Epithelial cell of esophagus (primary cell): ENCODE measurements at regions not wholly inside any gene's neighbourhood (a gene's known extent, or its start where the extent isn't known, plus 50 kb on each side); places are given as distances from the start of the nearest gene placed in this dataset.
A peak's percentile ranks its signal among the peaks of the same experiment; 100 is the strongest.

Experiments
- DNase-seq: peaks from one replicate; pipeline ENCODE4 v3.0.0; 2010; ENCODE audit warnings: low read depth
- H3K4me3 ChIP-seq: 2 replicates; pipeline ENCODE4 v1.5.1; 2011; ENCODE audit warnings: mild to moderate bottlenecking, low read length, control low read depth
- TF ChIP-seq, protein P1 (sequence below): IDR thresholded peaks from 2 replicates; pipeline ENCODE4 v1.5.1; 2011; ENCODE audit warnings: low read depth, mild to moderate bottlenecking, low read length, control low read depth, inconsistent platforms; ENCODE audit not compliant: insufficient read depth; ENCODE audit errors: missing control alignments

DNA sequence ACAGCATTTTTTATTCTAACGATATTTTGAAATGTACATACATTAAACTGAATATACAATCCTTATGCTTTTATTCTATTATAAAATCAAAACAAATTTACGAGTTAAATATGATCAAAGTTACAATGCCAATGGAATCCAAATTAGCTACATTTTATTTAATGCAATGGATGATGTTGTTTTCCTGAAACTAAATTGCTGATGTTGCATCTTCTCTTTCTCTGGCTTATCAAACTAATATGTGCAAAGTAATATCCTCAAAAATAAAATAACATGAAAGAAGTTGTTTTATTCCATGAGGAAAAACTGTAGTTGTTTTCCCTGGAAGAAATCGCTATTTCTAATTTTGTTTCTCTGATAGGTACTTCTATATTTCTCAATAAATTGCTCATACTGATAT lies 106.8 kb downstream of the ASB9 start:
- TF ChIP-seq, protein P1, sequence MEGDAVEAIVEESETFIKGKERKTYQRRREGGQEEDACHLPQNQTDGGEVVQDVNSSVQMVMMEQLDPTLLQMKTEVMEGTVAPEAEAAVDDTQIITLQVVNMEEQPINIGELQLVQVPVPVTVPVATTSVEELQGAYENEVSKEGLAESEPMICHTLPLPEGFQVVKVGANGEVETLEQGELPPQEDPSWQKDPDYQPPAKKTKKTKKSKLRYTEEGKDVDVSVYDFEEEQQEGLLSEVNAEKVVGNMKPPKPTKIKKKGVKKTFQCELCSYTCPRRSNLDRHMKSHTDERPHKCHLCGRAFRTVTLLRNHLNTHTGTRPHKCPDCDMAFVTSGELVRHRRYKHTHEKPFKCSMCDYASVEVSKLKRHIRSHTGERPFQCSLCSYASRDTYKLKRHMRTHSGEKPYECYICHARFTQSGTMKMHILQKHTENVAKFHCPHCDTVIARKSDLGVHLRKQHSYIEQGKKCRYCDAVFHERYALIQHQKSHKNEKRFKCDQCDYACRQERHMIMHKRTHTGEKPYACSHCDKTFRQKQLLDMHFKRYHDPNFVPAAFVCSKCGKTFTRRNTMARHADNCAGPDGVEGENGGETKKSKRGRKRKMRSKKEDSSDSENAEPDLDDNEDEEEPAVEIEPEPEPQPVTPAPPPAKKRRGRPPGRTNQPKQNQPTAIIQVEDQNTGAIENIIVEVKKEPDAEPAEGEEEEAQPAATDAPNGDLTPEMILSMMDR, result no peak
- DNase-seq, result no peak
- H3K4me3 ChIP-seq, result no peak overlapping the region

DNA sequence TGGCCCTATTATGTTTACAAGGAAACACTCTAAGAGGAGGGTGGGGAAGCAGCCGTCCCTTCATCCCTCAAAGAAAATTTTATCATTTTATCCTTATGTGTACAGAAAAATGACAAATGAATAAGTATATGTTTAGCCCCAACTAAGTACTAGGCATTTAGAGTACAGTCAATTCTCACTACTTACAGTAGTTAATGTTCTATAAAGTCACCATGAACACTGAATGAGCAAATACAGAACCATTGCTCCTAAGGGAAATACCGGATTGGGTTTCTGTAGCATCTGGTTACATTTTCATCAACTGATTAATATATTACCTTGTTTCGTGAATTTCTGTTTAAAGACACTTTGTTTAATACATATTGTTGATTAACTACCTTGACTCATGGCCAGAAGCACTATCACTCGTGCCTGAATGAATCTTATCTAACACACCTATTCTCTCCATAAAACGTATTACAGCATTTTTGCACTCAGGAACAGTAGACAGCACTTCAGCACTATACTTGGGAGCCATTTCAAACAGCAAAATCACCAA lies 109.3 kb downstream of the ASB9 start:
- DNase-seq, result no peak
- H3K4me3 ChIP-seq, result no peak overlapping the region
- TF ChIP-seq, protein P1, result no peak

DNA sequence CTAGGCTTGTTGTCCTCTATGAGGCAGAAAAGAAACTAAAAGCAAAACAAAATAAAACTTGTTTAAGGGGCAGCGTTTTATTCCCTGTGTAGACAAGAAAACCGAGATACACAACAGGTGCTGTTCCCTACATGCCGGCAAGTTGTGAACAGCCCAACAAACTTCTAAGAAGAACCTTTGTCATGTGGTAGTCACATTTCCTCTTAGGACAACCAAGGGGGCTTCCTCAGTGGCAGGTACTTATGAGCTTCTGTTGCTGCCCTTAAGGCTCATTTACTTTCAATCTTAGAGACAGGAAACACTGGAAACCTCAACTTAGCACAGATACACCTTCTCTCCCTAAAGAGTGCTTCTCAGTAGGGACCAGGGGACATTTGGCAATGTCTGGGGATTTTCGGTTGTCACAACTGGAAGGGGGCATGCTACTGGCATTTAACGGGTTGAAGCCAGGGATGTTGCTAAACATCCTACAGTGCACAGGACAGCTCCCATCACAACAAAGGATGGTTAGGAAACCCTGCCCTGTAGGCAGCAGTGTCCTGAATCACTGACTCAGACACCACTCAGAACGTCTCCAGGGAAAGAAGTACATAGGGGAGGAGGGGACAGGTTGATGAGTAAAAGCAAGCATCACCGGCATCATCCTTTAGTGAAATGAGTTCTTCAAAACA lies 111.0 kb downstream of the ASB9 start:
- no peak overlapping the region for H3K4me3 ChIP-seq
- TF ChIP-seq, protein P1, result no peak
- DNase-seq, result peak; percentile 72

DNA sequence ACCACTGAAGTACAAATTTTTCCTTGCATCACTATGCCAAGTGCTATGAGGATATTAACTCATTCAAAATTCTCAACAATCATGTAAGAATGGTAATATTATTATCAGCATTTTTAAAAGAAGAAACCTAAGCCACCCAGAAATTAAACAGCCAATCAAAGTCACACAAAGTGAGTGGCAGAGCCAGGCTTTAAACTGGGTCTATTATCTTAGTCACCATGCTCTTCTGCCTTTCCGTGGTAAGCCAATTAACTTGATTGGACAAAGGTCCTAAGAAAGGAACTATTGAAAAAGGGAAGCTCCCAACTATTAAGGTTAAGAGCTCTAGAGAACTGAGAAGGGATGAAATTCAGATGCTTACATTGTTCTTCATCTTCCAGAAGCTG lies 111.5 kb downstream of the ASB9 start:
- TF ChIP-seq, protein P1, result no peak
- no peak for DNase-seq
- H3K4me3 ChIP-seq, result no peak overlapping the region

DNA sequence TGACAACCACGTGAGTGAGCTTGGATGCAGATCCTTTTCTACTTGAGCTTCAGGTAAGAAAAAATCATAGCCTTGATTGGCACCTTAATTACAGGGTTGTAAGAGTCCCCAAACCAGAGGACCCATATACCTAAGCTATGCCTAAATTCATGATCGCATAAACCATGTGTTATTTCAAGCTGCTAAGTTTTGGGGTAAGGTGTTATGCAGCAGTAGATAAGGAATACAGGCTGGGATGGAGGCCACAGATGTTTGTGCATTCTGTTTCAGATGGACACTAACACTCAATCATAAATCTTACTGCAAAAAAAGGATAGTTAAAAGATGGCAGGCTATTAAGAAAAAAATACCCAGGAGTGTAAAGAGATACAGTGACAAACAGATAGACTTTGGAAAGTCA lies 112.3 kb downstream of the ASB9 start:
- DNase-seq, result no peak
- no peak overlapping the region for H3K4me3 ChIP-seq
- TF ChIP-seq, protein P1, result no peak

DNA sequence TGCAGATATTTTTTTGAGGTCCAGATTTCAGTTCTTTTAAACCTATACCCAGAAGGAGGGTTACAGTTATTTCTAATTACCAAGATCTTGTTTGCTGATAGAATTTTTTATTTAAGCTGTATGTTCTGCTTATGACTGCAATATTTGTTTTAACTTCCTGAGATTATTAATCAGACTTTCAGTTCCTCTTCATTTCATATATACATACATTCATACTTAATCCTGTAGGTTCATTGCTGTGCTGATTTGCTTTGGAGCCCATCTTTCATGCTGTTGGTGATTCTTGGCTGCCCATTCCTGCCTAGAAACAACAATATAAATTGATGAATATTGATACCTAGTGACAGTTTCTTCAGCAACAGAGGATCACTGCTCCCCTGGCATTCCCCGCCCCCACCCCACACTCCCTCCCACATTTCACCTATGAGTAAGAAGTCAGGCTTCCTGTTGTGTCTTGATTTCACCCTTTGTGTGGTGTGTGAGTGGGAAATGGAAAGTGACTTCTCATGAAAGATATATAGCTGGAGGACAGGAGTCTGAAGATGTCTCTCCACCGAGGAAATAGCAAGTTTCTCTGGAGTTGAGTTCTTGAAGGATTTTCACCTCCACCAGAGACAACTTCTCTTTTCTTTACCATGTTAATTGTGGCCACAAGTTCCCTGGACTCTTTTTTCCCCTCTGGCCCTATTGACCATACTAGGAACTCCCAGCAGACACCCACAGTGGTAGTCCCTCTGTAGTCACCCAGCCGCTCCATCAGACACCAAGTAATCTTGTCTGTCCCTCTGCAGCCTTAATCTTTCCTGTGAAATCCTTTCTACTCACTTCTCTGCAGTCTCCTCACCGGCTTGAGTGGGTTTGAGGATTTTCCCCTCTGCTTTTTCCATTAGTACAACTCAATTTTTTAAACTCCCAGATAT lies 118.4 kb downstream of the ASB9 start:
- peak; percentile 24 for DNase-seq
- no peak overlapping the region for H3K4me3 ChIP-seq
- TF ChIP-seq, protein P1, result no peak

DNA sequence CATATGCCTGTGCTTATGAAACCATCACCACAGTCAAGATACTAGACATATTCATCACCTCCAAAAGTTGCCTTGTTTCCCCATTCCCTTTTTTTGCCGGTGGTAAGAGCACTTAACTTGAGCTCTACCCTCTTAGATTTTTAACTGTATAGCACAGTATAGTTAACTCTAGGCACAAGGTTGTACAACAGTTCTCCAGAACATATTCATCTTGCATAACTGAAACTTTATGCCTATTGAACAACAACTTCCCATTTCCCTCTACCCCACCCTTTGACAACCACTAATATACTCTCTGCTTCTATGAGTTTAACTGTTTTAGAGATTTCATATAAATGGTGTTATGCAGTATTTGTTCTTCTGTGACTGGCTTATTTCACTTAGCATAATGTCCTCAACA lies 119.3 kb downstream of the ASB9 start:
- DNase-seq, result no peak
- no peak overlapping the region for H3K4me3 ChIP-seq
- TF ChIP-seq, protein P1, result no peak
